ENCODE measurements at regions not wholly inside any gene's neighbourhood (a gene's known extent, or its start where the extent isn't known, plus 50 kb on each side); places are given as distances from the start of the nearest gene placed in this dataset.

GRCh38 chr3:72303926-72304325 lies 519.0 kb upstream of the PROK2 start:
- H3K9ac ChIP-seq (ENCODE audit: insufficient read depth in 1 of 2, low read length in 2 of 2): no peak overlapping the region
- H3K27ac ChIP-seq (ENCODE audit: low read depth in 1 of 2, low read length in 1 of 2): peak overlapping the region in 1 of 2 donors; percentile 61
- DNase-seq (peak in 1 of 3 donors; percentile 55), ATAC-seq (ENCODE audit: insufficient read depth, low FRiP score) (no peak)
- WGBS, 2 donors: 42 to 46% methylated on average over 7 of the region's 7 CpGs
- no peak overlapping the region for H3K4me3 ChIP-seq
- H3K9me3 ChIP-seq (ENCODE audit: control insufficient read depth in 4 of 4, insufficient read depth in 3 of 4, low read length in 3 of 4): no peaks in the 10 kb centered on the region
- H3K27me3 ChIP-seq (ENCODE audit: control insufficient read depth in 3 of 3, insufficient read depth in 3 of 3, low read length in 2 of 3): no peaks in the 10 kb centered on the region
- no peak for TF ChIP-seq CTCF (IDR thresholded peaks at IDR 0.05; ENCODE audit: control extremely low read depth, extremely low read depth)
- no peaks in the 10 kb centered on the region for H3K36me3 ChIP-seq (ENCODE audit: control insufficient read depth in 4 of 4, insufficient read depth in 4 of 4, low read length in 4 of 4)
- peaks cover 0 to 8% (median 0%) of the 10 kb centered on the region in 5 donors for H3K4me1 ChIP-seq (ENCODE audit: control insufficient read depth in 5 of 5, insufficient read depth in 5 of 5, low read length in 5 of 5)

- Histone ChIP-seq H3K36me3 (ENCODE audit: control insufficient read depth in 4 of 4, insufficient read depth in 4 of 4, low read length in 4 of 4) (no peaks in the 10 kb centered on the region), H3K27ac (ENCODE audit: low read depth in 1 of 2, low read length in 1 of 2) (no peak overlapping the region), H3K9ac (ENCODE audit: insufficient read depth in 1 of 2, low read length in 2 of 2) (no peak overlapping the region), H3K4me3 (no peak overlapping the region), H3K27me3 (ENCODE audit: control insufficient read depth in 3 of 3, insufficient read depth in 3 of 3, low read length in 2 of 3) (no peaks in the 10 kb centered on the region), H3K4me1 (ENCODE audit: control insufficient read depth in 5 of 5, insufficient read depth in 5 of 5, low read length in 5 of 5) (peaks cover 0 to 14% (median 7%) of the 10 kb centered on the region in 5 donors), H3K9me3 (ENCODE audit: control insufficient read depth in 4 of 4, insufficient read depth in 3 of 4, low read length in 3 of 4) (no peaks in the 10 kb centered on the region)
- no peak for DNase-seq
- TF ChIP-seq CTCF (IDR thresholded peaks at IDR 0.05; ENCODE audit: control extremely low read depth, extremely low read depth): no peak
- ATAC-seq (ENCODE audit: insufficient read depth, low FRiP score): no peak
- 94 to 99% methylated on average over 8 of the region's 8 CpGs for WGBS, 2 donors
These were observed 516.8 kb upstream of the PROK2 start for GRCh38 chr3:72301779-72302178.

- no peak overlapping the region for H3K27ac ChIP-seq (ENCODE audit: low read depth in 1 of 2, low read length in 1 of 2)
- H3K4me3 ChIP-seq: no peak overlapping the region
- no peaks in the 10 kb centered on the region for H3K36me3 ChIP-seq (ENCODE audit: control insufficient read depth in 4 of 4, insufficient read depth in 4 of 4, low read length in 4 of 4)
- DNase-seq (no peak), ATAC-seq (ENCODE audit: insufficient read depth, low FRiP score) (no peak)
- H3K4me1 ChIP-seq (ENCODE audit: control insufficient read depth in 5 of 5, insufficient read depth in 5 of 5, low read length in 5 of 5): peaks cover 0 to 11% (median 7%) of the 10 kb centered on the region in 5 donors
- no peak for TF ChIP-seq CTCF (IDR thresholded peaks at IDR 0.05; ENCODE audit: control extremely low read depth, extremely low read depth)
- no peaks in the 10 kb centered on the region for H3K9me3 ChIP-seq (ENCODE audit: control insufficient read depth in 4 of 4, insufficient read depth in 3 of 4, low read length in 3 of 4)
- no peaks in the 10 kb centered on the region for H3K27me3 ChIP-seq (ENCODE audit: control insufficient read depth in 3 of 3, insufficient read depth in 3 of 3, low read length in 2 of 3)
- WGBS, 2 donors: 66 to 70% methylated on average over 2 of the region's 2 CpGs
- H3K9ac ChIP-seq (ENCODE audit: insufficient read depth in 1 of 2, low read length in 2 of 2): no peak overlapping the region
These were observed 515.7 kb upstream of the PROK2 start for GRCh38 chr3:72300621-72301020.

- no peaks in the 10 kb centered on the region for H3K9me3 ChIP-seq (ENCODE audit: control insufficient read depth in 4 of 4, insufficient read depth in 3 of 4, low read length in 3 of 4)
- no peak for TF ChIP-seq CTCF (IDR thresholded peaks at IDR 0.05; ENCODE audit: control extremely low read depth, extremely low read depth)
- peak overlapping the region in 1 of 2 donors; percentile 32 for H3K27ac ChIP-seq (ENCODE audit: low read depth in 1 of 2, low read length in 1 of 2)
- peaks cover 0 to 11% (median 7%) of the 10 kb centered on the region in 5 donors for H3K4me1 ChIP-seq (ENCODE audit: control insufficient read depth in 5 of 5, insufficient read depth in 5 of 5, low read length in 5 of 5)
- H3K36me3 ChIP-seq (ENCODE audit: control insufficient read depth in 4 of 4, insufficient read depth in 4 of 4, low read length in 4 of 4): no peaks in the 10 kb centered on the region
- peaks cover 0 to 3% (median 0%) of the 10 kb centered on the region in 3 donors for H3K27me3 ChIP-seq (ENCODE audit: control insufficient read depth in 3 of 3, insufficient read depth in 3 of 3, low read length in 2 of 3)
- H3K4me3 ChIP-seq: no peak overlapping the region
- 84 to 93% methylated on average over 4 of the region's 4 CpGs for WGBS, 2 donors
- DNase-seq (no peak), ATAC-seq (ENCODE audit: insufficient read depth, low FRiP score) (no peak)
- no peak overlapping the region for H3K9ac ChIP-seq (ENCODE audit: insufficient read depth in 1 of 2, low read length in 2 of 2)
These were observed 514.9 kb upstream of the PROK2 start for GRCh38 chr3:72299823-72300222.
